ENCODE measurements at regions not wholly inside any gene's neighbourhood (a gene's known extent, or its start where the extent isn't known, plus 50 kb on each side); places are given as distances from the start of the nearest gene placed in this dataset.
A peak's percentile ranks its signal among the peaks of the same experiment; 100 is the strongest.
"Not testable (repeated sequence)": the region's sequence is repeated elsewhere in the genome, so short reads cannot be mapped to it uniquely, and the experiment has no call there.

- TF ChIP-seq, protein P1, sequence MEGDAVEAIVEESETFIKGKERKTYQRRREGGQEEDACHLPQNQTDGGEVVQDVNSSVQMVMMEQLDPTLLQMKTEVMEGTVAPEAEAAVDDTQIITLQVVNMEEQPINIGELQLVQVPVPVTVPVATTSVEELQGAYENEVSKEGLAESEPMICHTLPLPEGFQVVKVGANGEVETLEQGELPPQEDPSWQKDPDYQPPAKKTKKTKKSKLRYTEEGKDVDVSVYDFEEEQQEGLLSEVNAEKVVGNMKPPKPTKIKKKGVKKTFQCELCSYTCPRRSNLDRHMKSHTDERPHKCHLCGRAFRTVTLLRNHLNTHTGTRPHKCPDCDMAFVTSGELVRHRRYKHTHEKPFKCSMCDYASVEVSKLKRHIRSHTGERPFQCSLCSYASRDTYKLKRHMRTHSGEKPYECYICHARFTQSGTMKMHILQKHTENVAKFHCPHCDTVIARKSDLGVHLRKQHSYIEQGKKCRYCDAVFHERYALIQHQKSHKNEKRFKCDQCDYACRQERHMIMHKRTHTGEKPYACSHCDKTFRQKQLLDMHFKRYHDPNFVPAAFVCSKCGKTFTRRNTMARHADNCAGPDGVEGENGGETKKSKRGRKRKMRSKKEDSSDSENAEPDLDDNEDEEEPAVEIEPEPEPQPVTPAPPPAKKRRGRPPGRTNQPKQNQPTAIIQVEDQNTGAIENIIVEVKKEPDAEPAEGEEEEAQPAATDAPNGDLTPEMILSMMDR (IDR thresholded peaks at IDR 0.05) = no peak
- no peak for TF ChIP-seq POLR2A (IDR thresholded peaks at IDR 0.05)
- 91 to 96% (median 93%) methylated on average over 11 of the region's 11 CpGs for WGBS, 4 donors
- Histone ChIP-seq H3K27ac (no peak overlapping the region), H3K27me3 (peaks cover 0 to 14% (median 0%) of the 10 kb centered on the region in 9 donors), H3K36me3 (no peaks in the 10 kb centered on the region), H3K4me1 (no peaks in the 10 kb centered on the region), H3K9me3 (peaks cover 0 to 5% (median 0%) of the 10 kb centered on the region in 12 donors), H3K4me3 (no peak overlapping the region)
- intact Hi-C loops (cut with DNase I) = loop anchor here in 1 of 10 donors (10.0 kb wide), 1 partner anchor 705 kb away; no protein-coding TSS in a partner anchor
- no peak for DNase-seq
- no peak for ATAC-seq
These were observed 90.6 kb upstream of the FRMD1 start for GRCh38 chr6:168169624-168170023.

GRCh38 chr6:168168936-168169335 lies 89.9 kb upstream of the FRMD1 start:
- H3K4me3 ChIP-seq = not testable (repeated sequence)

GRCh38 chr6:168168330-168168729 lies 89.3 kb upstream of the FRMD1 start:
- intact Hi-C loops (cut with DNase I) = loop anchor here in 1 of 10 donors (10.0 kb wide), 1 partner anchor 706 kb away; no protein-coding TSS in a partner anchor
- H3K9me3 ChIP-seq, ATAC-seq, H3K4me3 ChIP-seq, DNase-seq, H3K27ac ChIP-seq, H3K36me3 ChIP-seq, H3K4me1 ChIP-seq: not testable (repeated sequence)
- peaks cover 0 to 22% (median 0%) of the 10 kb centered on the region in 9 donors for H3K27me3 ChIP-seq
- WGBS, 4 donors = 78 to 91% (median 86%) methylated on average over 10 to 12 of the region's 13 CpGs

More at GRCh38 chr6:168168936-168169335, 89.9 kb upstream of the FRMD1 start:
- H3K36me3 ChIP-seq, ATAC-seq, H3K27ac ChIP-seq, H3K4me1 ChIP-seq, H3K9me3 ChIP-seq, DNase-seq: not testable (repeated sequence)
- 65 to 88% (median 69%) methylated on average over 5 to 10 of the region's 12 CpGs for WGBS, 4 donors
- H3K27me3 ChIP-seq = peaks cover 0 to 16% (median 0%) of the 10 kb centered on the region in 9 donors
- intact Hi-C loops (cut with DNase I) = loop anchor here in 1 of 10 donors (10.0 kb wide), 1 partner anchor 706 kb away; no protein-coding TSS in a partner anchor

- peaks cover 0 to 24% (median 0%) of the 10 kb centered on the region in 9 donors for H3K27me3 ChIP-seq
- no peak for ATAC-seq
- H3K4me3 ChIP-seq = no peak overlapping the region
- H3K36me3 ChIP-seq = no peaks in the 10 kb centered on the region
- H3K27ac ChIP-seq = no peak overlapping the region
- H3K9me3 ChIP-seq = peaks cover 0 to 5% (median 0%) of the 10 kb centered on the region in 12 donors
- intact Hi-C loops (cut with DNase I) = loop anchor here in 1 of 10 donors (10.0 kb wide), 1 partner anchor 707 kb away; no protein-coding TSS in a partner anchor
- DNase-seq = peak in 1 of 5 donors; percentile 11
- no peak for TF ChIP-seq POLR2A (IDR thresholded peaks at IDR 0.05)
- TF ChIP-seq, protein P1 (IDR thresholded peaks at IDR 0.05) = no peak
- H3K4me1 ChIP-seq = no peaks in the 10 kb centered on the region
- WGBS, 4 donors = 92 to 95% (median 94%) methylated on average over 12 of the region's 12 CpGs
These were observed 88.7 kb upstream of the FRMD1 start for GRCh38 chr6:168167431-168168315.

DNA sequence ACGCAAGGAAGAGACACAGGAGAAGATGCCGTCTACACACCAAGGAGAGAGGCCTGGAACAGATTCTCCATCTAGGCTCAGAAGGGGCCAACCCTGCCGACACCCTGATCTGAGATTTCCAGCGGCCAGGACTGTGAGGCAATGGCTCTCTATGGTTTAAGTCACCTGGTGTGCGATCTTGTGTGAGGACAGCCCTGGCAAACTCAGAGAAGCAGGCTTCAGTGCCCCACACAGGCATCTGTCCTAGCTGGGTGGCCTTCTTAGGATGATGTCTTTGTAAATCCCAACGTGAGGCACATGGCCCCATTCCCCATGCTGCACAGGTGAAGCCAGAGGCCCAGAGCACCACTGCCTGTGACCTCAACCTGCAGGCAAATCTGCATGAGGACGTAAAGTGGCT lies 87.6 kb upstream of the FRMD1 start:
- no peaks in the 10 kb centered on the region for H3K36me3 ChIP-seq
- H3K4me1 ChIP-seq = no peaks in the 10 kb centered on the region
- WGBS, 4 donors = 92 to 96% (median 93%) methylated on average over 7 of the region's 7 CpGs
- no peak overlapping the region for H3K27ac ChIP-seq
- no peak overlapping the region for H3K4me3 ChIP-seq
- TF ChIP-seq, protein P1 (IDR thresholded peaks at IDR 0.05) = no peak
- no peak for TF ChIP-seq POLR2A (IDR thresholded peaks at IDR 0.05)
- ATAC-seq (no peak), DNase-seq (no peak)
- peaks cover 0 to 5% (median 0%) of the 10 kb centered on the region in 12 donors for H3K9me3 ChIP-seq
- intact Hi-C loops (cut with DNase I) = loop anchor here in 1 of 10 donors (10.0 kb wide), 1 partner anchor 708 kb away; no protein-coding TSS in a partner anchor
- H3K27me3 ChIP-seq = peaks cover 0 to 15% (median 0%) of the 10 kb centered on the region in 9 donors

All from heart left ventricle (tissue), 16 donors.